Mesenchymal stem cell (in vitro differentiated cells and primary cell): ENCODE measurements at regions not wholly inside any gene's neighbourhood (a gene's known extent, or its start where the extent isn't known, plus 50 kb on each side); places are given as distances from the start of the nearest gene placed in this dataset.

ENCODE experiments used
- DNase-seq: peaks from one replicate; pipeline ENCODE4 v3.0.0-alpha.2; 2013
- H2AFZ ChIP-seq: one replicate; pipeline ENCODE4 v1.6.1; 2013; ENCODE audit warnings: low read depth, mild to moderate bottlenecking, control low read depth, inconsistent platforms, low read length, moderate library complexity
- H2AK5ac ChIP-seq: 2 replicates; pipeline ENCODE4 v1.6.1; 2013; ENCODE audit warnings: low read length, moderate library complexity, mild to moderate bottlenecking, inconsistent platforms; ENCODE audit not compliant: severe bottlenecking
- H2BK120ac ChIP-seq: one replicate; pipeline ENCODE4 v1.6.1; 2013; ENCODE audit warnings: low read depth, mild to moderate bottlenecking, inconsistent platforms, low read length, moderate library complexity
- H2BK12ac ChIP-seq, 2 experiments: one replicate each; pipeline ENCODE4 v1.6.1; 2013; ENCODE audit warnings: inconsistent platforms in 2 of 2, low read length in 2 of 2, mild to moderate bottlenecking in 2 of 2, moderate library complexity in 2 of 2, control low read depth in 1 of 2
- H2BK15ac ChIP-seq: one replicate; pipeline ENCODE4 v1.6.1; 2013; ENCODE audit warnings: mild to moderate bottlenecking, low read depth, inconsistent platforms; ENCODE audit not compliant: poor library complexity, severe bottlenecking
- H2BK5ac ChIP-seq: 2 replicates; pipeline ENCODE4 v1.6.1; 2013; ENCODE audit warnings: low read depth, mild to moderate bottlenecking, low read length, control low read depth, inconsistent platforms; ENCODE audit not compliant: poor library complexity, severe bottlenecking
- H3K14ac ChIP-seq, 2 experiments: one replicate each; pipeline ENCODE4 v1.6.1; 2013; ENCODE audit warnings: inconsistent platforms in 2 of 2, low read length in 2 of 2, control low read depth in 1 of 2, mild to moderate bottlenecking in 1 of 2, moderate library complexity in 1 of 2
- H3K18ac ChIP-seq, 2 experiments: one replicate each; pipeline ENCODE4 v1.6.1; 2013; ENCODE audit warnings: inconsistent platforms in 2 of 2, low read length in 2 of 2, control low read depth in 1 of 2, low read depth in 1 of 2, mild to moderate bottlenecking in 1 of 2
- H3K23ac ChIP-seq, 2 experiments: one replicate each; pipeline ENCODE4 v1.6.1; 2013; ENCODE audit warnings: inconsistent platforms in 2 of 2, low read length in 2 of 2, mild to moderate bottlenecking in 2 of 2, moderate library complexity in 2 of 2, control low read depth in 1 of 2
- H3K27ac ChIP-seq: 2 replicates; pipeline ENCODE4 v1.5.1; 2013; ENCODE audit warnings: mild to moderate bottlenecking, moderate library complexity, low read length, control low read depth, inconsistent platforms; ENCODE audit not compliant: poor library complexity, severe bottlenecking
- H3K27me3 ChIP-seq, 2 experiments: 2 replicates each; pipeline versions ENCODE4 v1.6.1 to v1.7.0; 2013; ENCODE audit warnings: low read length in 2 of 2, mild to moderate bottlenecking in 2 of 2, moderate library complexity in 2 of 2, control low read depth in 1 of 2, inconsistent platforms in 1 of 2; ENCODE audit not compliant: control insufficient read depth in 1 of 2, insufficient read depth in 1 of 2
- H3K36me3 ChIP-seq, 2 experiments: 2 replicates each; pipeline versions ENCODE4 v1.6.1 to v1.7.0; 2013; ENCODE audit warnings: low read length in 2 of 2, control low read depth in 1 of 2, inconsistent platforms in 1 of 2, low read depth in 1 of 2, mild to moderate bottlenecking in 1 of 2; ENCODE audit not compliant: insufficient read depth in 2 of 2, control insufficient read depth in 1 of 2
- H3K4ac ChIP-seq, 2 experiments: one replicate each; pipeline ENCODE4 v1.6.1; 2013; ENCODE audit warnings: inconsistent platforms in 2 of 2, low read length in 2 of 2, mild to moderate bottlenecking in 2 of 2, moderate library complexity in 2 of 2, control low read depth in 1 of 2, low read depth in 1 of 2
- H3K4me1 ChIP-seq: 2 replicates; pipeline ENCODE4 v1.6.1; 2013; ENCODE audit warnings: low read depth, low read length, control low read depth; ENCODE audit not compliant: control insufficient read depth, insufficient read depth
- H3K4me2 ChIP-seq: 2 replicates; pipeline ENCODE4 v1.6.1; 2013; ENCODE audit warnings: low read length, mild to moderate bottlenecking, inconsistent platforms; ENCODE audit not compliant: poor library complexity, severe bottlenecking
- H3K4me3 ChIP-seq, 2 experiments: 2 replicates each; pipeline versions ENCODE4 v1.5.1 to v1.7.0; 2013; ENCODE audit warnings: low read length in 2 of 2, mild to moderate bottlenecking in 2 of 2, control low read depth in 1 of 2, low read depth in 1 of 2; ENCODE audit not compliant: insufficient read depth in 1 of 2
- H3K79me1 ChIP-seq: replicated peaks from 2 replicates; pipeline ENCODE4 v1.6.1; 2013; ENCODE audit warnings: mild to moderate bottlenecking, control low read depth, low read length, inconsistent platforms; ENCODE audit not compliant: poor library complexity, severe bottlenecking
- H3K9ac ChIP-seq: 2 replicates; pipeline ENCODE4 v1.7.0; 2013; ENCODE audit warnings: mild to moderate bottlenecking, low read length, moderate library complexity
- H3K9me3 ChIP-seq: 2 replicates; pipeline ENCODE4 v1.7.0; 2013; ENCODE audit warnings: mild to moderate bottlenecking, low read length; ENCODE audit not compliant: control insufficient read depth
- H4K8ac ChIP-seq: one replicate; pipeline ENCODE4 v1.6.1; 2013; ENCODE audit warnings: inconsistent platforms, mild to moderate bottlenecking, low read length, moderate library complexity
- H4K91ac ChIP-seq: one replicate; pipeline ENCODE4 v1.6.1; 2013; ENCODE audit warnings: mild to moderate bottlenecking, low read length, inconsistent platforms
- WGBS: methylation state at CpG from one replicate; pipeline ENCODE4 v1.1.7; 2013; ENCODE audit warnings: mixed read lengths; 5-methylcytosine and 5-hydroxymethylcytosine counted together

GRCh38 chr2:238777369-238778067, 70.4 kb upstream of the TWIST2 start:
- Histone ChIP-seq H2AK5ac (no peak overlapping the region), H2BK15ac (no peak overlapping the region), H4K91ac (no peak overlapping the region), H3K4me1 (no peaks in the 10 kb centered on the region), H2BK5ac (no peak overlapping the region), H3K4me2 (no peak overlapping the region), H3K27me3 (no peaks in the 10 kb centered on the region), H3K9ac (no peak overlapping the region), H3K4ac (no peak overlapping the region), H3K14ac (no peak overlapping the region), H2AFZ (no peak overlapping the region), H3K23ac (no peak overlapping the region), H3K9me3 (peaks cover 27% of the 10 kb centered on the region), H2BK120ac (no peak overlapping the region), H3K4me3 (no peak overlapping the region), H2BK12ac (no peak overlapping the region), H3K79me1 (no peaks in the 10 kb centered on the region), H3K36me3 (no peaks in the 10 kb centered on the region), H3K27ac (no peak overlapping the region), H3K18ac (no peak overlapping the region), H4K8ac (no peak overlapping the region)
- WGBS, result 73% methylated on average over 12 of the region's 15 CpGs
- DNase-seq, result no peak

- H3K79me1 ChIP-seq, result no peaks in the 10 kb centered on the region
- H2BK120ac ChIP-seq, result no peak overlapping the region
- peak overlapping the region; percentile 95 for H3K9ac ChIP-seq
- no peak overlapping the region for H2BK15ac ChIP-seq
- no peaks in the 10 kb centered on the region for H3K36me3 ChIP-seq
- H3K9me3 ChIP-seq, result peaks cover 5% of the 10 kb centered on the region
- peaks cover 0 to 18% of the 10 kb centered on the region in 2 experiments for H3K27me3 ChIP-seq
- H3K4ac ChIP-seq, result no peak overlapping the region
- H4K91ac ChIP-seq, result no peak overlapping the region
- H2BK12ac ChIP-seq, result no peak overlapping the region
- 39% methylated on average over 17 of the region's 17 CpGs for WGBS
- H3K27ac ChIP-seq, result no peak overlapping the region
- H3K23ac ChIP-seq, result no peak overlapping the region
- H2AFZ ChIP-seq, result no peak overlapping the region
- H3K4me1 ChIP-seq, result no peaks in the 10 kb centered on the region
- H2AK5ac ChIP-seq, result no peak overlapping the region
- DNase-seq, result peak; percentile 48
- no peak overlapping the region for H3K4me2 ChIP-seq
- no peak overlapping the region for H3K14ac ChIP-seq
- peak overlapping the region in 1 of 2 experiments; percentile 46 for H3K4me3 ChIP-seq
- H3K18ac ChIP-seq, result no peak overlapping the region
- H4K8ac ChIP-seq, result no peak overlapping the region
- H2BK5ac ChIP-seq, result no peak overlapping the region
These were observed 63.0 kb upstream of the TWIST2 start for GRCh38 chr2:238784671-238785527.

- Histone ChIP-seq H2BK12ac (no peak overlapping the region), H3K4me1 (no peaks in the 10 kb centered on the region), H3K9me3 (peaks cover 4% of the 10 kb centered on the region), H3K4me2 (no peak overlapping the region), H4K91ac (no peak overlapping the region), H2BK5ac (no peak overlapping the region), H3K79me1 (no peaks in the 10 kb centered on the region), H3K14ac (peak overlapping the region in 1 of 2 experiments; percentile 12), H2AFZ (no peak overlapping the region), H3K18ac (no peak overlapping the region), H3K4me3 (peak overlapping the region in 1 of 2 experiments; percentile 22), H2AK5ac (no peak overlapping the region), H3K27me3 (peaks cover 0 to 22% of the 10 kb centered on the region in 2 experiments), H3K36me3 (no peaks in the 10 kb centered on the region), H3K23ac (no peak overlapping the region), H3K4ac (no peak overlapping the region), H2BK15ac (no peak overlapping the region), H3K9ac (peak overlapping the region; percentile 95), H2BK120ac (no peak overlapping the region), H3K27ac (no peak overlapping the region), H4K8ac (no peak overlapping the region)
- 81% methylated on average over 9 of the region's 9 CpGs for WGBS
- no peak for DNase-seq
These were observed 62.4 kb upstream of the TWIST2 start for GRCh38 chr2:238785528-238785860.

- no peak overlapping the region for H3K27ac ChIP-seq
- WGBS, result 96% methylated on average over 9 of the region's 9 CpGs
- DNase-seq, result no peak
These were observed 61.5 kb upstream of the TWIST2 start for GRCh38 chr2:238786379-238786778.

More at GRCh38 chr2:238786379-238786778, 61.5 kb upstream of the TWIST2 start:
- Histone ChIP-seq H3K4me2 (no peak overlapping the region), H3K4me1 (no peaks in the 10 kb centered on the region), H2BK5ac (no peak overlapping the region), H2BK12ac (no peak overlapping the region), H2AK5ac (no peak overlapping the region), H4K91ac (no peak overlapping the region), H3K36me3 (no peaks in the 10 kb centered on the region), H3K9me3 (no peaks in the 10 kb centered on the region), H4K8ac (no peak overlapping the region), H2AFZ (no peak overlapping the region), H3K27me3 (peaks cover 0 to 28% of the 10 kb centered on the region in 2 experiments), H3K14ac (no peak overlapping the region), H3K79me1 (no peaks in the 10 kb centered on the region), H2BK15ac (no peak overlapping the region), H3K9ac (peak overlapping the region; percentile 95), H3K4ac (no peak overlapping the region), H2BK120ac (no peak overlapping the region), H3K4me3 (peak overlapping the region in 1 of 2 experiments; percentile 71), H3K23ac (no peak overlapping the region), H3K18ac (no peak overlapping the region)
